H1 (cell line): ENCODE measurements at regions not wholly inside any gene's neighbourhood (a gene's known extent, or its start where the extent isn't known, plus 50 kb on each side); places are given as distances from the start of the nearest gene placed in this dataset.

Experiments
- RAD21 ChIP-seq, 2 experiments: IDR thresholded peaks in 1 of 2; conservative IDR thresholded peaks in 1 of 2; 2 replicates each; pipeline ENCODE4 v1.6.1; 2011; ENCODE audit warnings: low read depth in 2 of 2, low read length in 2 of 2, improper control_type of control experiment in 1 of 2, inconsistent platforms in 1 of 2, mild to moderate bottlenecking in 1 of 2, moderate library complexity in 1 of 2
- TF ChIP-seq, protein P1 (sequence below): fragments of 300-600 bp; sonication (generic); IDR thresholded peaks from 2 replicates; pipeline ENCODE4 v1.7.1; 2012; ENCODE audit warnings: low read length, moderate library complexity, mild to moderate bottlenecking, inconsistent platforms; ENCODE audit not compliant: insufficient replicate concordance

DNA sequence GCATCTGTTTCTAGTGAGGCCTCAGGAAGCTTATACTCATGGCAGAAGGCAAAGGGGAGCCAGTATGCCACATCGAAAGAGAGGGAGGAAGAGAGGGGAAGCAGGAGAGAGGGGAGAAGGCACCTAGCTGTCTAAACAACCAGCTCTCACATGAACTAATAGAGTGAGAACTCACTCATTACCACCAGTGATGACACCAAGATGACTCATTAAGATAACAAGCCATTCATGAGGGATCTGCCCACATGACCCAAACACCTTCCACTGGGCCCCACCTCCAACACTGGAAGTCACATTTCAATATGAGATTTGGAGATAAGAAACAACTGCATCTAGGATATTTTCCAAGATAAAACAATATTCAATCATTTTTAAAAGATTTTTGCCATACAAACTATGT lies 753.9 kb upstream of the ZEB2 start (continued):
- TF ChIP-seq, protein P1, sequence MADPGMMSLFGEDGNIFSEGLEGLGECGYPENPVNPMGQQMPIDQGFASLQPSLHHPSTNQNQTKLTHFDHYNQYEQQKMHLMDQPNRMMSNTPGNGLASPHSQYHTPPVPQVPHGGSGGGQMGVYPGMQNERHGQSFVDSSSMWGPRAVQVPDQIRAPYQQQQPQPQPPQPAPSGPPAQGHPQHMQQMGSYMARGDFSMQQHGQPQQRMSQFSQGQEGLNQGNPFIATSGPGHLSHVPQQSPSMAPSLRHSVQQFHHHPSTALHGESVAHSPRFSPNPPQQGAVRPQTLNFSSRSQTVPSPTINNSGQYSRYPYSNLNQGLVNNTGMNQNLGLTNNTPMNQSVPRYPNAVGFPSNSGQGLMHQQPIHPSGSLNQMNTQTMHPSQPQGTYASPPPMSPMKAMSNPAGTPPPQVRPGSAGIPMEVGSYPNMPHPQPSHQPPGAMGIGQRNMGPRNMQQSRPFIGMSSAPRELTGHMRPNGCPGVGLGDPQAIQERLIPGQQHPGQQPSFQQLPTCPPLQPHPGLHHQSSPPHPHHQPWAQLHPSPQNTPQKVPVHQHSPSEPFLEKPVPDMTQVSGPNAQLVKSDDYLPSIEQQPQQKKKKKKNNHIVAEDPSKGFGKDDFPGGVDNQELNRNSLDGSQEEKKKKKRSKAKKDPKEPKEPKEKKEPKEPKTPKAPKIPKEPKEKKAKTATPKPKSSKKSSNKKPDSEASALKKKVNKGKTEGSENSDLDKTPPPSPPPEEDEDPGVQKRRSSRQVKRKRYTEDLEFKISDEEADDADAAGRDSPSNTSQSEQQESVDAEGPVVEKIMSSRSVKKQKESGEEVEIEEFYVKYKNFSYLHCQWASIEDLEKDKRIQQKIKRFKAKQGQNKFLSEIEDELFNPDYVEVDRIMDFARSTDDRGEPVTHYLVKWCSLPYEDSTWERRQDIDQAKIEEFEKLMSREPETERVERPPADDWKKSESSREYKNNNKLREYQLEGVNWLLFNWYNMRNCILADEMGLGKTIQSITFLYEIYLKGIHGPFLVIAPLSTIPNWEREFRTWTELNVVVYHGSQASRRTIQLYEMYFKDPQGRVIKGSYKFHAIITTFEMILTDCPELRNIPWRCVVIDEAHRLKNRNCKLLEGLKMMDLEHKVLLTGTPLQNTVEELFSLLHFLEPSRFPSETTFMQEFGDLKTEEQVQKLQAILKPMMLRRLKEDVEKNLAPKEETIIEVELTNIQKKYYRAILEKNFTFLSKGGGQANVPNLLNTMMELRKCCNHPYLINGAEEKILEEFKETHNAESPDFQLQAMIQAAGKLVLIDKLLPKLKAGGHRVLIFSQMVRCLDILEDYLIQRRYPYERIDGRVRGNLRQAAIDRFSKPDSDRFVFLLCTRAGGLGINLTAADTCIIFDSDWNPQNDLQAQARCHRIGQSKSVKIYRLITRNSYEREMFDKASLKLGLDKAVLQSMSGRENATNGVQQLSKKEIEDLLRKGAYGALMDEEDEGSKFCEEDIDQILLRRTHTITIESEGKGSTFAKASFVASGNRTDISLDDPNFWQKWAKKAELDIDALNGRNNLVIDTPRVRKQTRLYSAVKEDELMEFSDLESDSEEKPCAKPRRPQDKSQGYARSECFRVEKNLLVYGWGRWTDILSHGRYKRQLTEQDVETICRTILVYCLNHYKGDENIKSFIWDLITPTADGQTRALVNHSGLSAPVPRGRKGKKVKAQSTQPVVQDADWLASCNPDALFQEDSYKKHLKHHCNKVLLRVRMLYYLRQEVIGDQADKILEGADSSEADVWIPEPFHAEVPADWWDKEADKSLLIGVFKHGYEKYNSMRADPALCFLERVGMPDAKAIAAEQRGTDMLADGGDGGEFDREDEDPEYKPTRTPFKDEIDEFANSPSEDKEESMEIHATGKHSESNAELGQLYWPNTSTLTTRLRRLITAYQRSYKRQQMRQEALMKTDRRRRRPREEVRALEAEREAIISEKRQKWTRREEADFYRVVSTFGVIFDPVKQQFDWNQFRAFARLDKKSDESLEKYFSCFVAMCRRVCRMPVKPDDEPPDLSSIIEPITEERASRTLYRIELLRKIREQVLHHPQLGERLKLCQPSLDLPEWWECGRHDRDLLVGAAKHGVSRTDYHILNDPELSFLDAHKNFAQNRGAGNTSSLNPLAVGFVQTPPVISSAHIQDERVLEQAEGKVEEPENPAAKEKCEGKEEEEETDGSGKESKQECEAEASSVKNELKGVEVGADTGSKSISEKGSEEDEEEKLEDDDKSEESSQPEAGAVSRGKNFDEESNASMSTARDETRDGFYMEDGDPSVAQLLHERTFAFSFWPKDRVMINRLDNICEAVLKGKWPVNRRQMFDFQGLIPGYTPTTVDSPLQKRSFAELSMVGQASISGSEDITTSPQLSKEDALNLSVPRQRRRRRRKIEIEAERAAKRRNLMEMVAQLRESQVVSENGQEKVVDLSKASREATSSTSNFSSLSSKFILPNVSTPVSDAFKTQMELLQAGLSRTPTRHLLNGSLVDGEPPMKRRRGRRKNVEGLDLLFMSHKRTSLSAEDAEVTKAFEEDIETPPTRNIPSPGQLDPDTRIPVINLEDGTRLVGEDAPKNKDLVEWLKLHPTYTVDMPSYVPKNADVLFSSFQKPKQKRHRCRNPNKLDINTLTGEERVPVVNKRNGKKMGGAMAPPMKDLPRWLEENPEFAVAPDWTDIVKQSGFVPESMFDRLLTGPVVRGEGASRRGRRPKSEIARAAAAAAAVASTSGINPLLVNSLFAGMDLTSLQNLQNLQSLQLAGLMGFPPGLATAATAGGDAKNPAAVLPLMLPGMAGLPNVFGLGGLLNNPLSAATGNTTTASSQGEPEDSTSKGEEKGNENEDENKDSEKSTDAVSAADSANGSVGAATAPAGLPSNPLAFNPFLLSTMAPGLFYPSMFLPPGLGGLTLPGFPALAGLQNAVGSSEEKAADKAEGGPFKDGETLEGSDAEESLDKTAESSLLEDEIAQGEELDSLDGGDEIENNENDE: no peak
- TF ChIP-seq RAD21 (IDR thresholded peaks at IDR 0.05 in 1 of 2, conservative IDR thresholded peaks at IDR 0.05 in 1 of 2; ENCODE audit: low read depth in 2 of 2, low read length in 2 of 2): no peak
